Colonic mucosa (tissue), 4 donors: ENCODE measurements at regions not wholly inside any gene's neighbourhood (a gene's known extent, or its start where the extent isn't known, plus 50 kb on each side); places are given as distances from the start of the nearest gene placed in this dataset.
"Not testable (repeated sequence)": the region's sequence is repeated elsewhere in the genome, so short reads cannot be mapped to it uniquely, and the experiment has no call there.

ENCODE experiments used
- DNase-seq: peaks from one replicate; pipeline ENCODE4 v3.0.0-alpha.2; 2020
- H3K27ac ChIP-seq: fragments of 200-600 bp; one replicate; pipeline ENCODE4 v1.8.0; 2021
- H3K27me3 ChIP-seq: fragments of 200-600 bp; one replicate; pipeline ENCODE4 v1.8.0; 2021
- H3K36me3 ChIP-seq: fragments of 200-600 bp; one replicate; pipeline ENCODE4 v1.8.0; 2021
- H3K4me1 ChIP-seq: fragments of 200-600 bp; one replicate; pipeline ENCODE4 v1.8.0; 2021; ENCODE audit warnings: mild to moderate bottlenecking
- H3K4me3 ChIP-seq: fragments of 200-600 bp; one replicate; pipeline ENCODE4 v1.8.0; 2021
- H3K9ac ChIP-seq, 2 donors: one replicate each; pipeline ENCODE4 v1.7.0; 2013; ENCODE audit warnings: control low read depth in 2 of 2, low read depth in 2 of 2, low read length in 2 of 2
- H3K9me3 ChIP-seq: fragments of 200-600 bp; one replicate; pipeline ENCODE4 v1.8.0; 2021
- CTCF ChIP-seq: fragments of 200-600 bp; IDR thresholded peaks from one replicate; pipeline ENCODE4 v1.8.0; 2022; ENCODE audit warnings: antibody characterized with exemption, mild to moderate bottlenecking
- intact Hi-C: fragments of 100-400 bp; cut with DNase I; formaldehyde crosslinking; loops from one replicate; pipeline ENCODE4 v1.14.1; 2022
- donor health status: healthy.
- donor health status: DM: no; HTN: no; CAD: no.
- donor health status: DM: no; HTN: no; CAD: no.

- H3K4me1 ChIP-seq = peaks cover 12% of the 10 kb centered on the region
- H3K27ac ChIP-seq = no peak overlapping the region
- H3K36me3 ChIP-seq = no peaks in the 10 kb centered on the region
- no peak overlapping the region for H3K4me3 ChIP-seq
- no peaks in the 10 kb centered on the region for H3K9me3 ChIP-seq
- H3K27me3 ChIP-seq = no peaks in the 10 kb centered on the region
- no peak for DNase-seq
- no peak for TF ChIP-seq CTCF
- intact Hi-C loops = no loop called here
- H3K9ac ChIP-seq = no peak overlapping the region
Measured at GRCh38 chr3:194884649-194885315, 199.1 kb downstream of the FAM43A start.

- intact Hi-C loops = no loop called here
- no peak overlapping the region for H3K9ac ChIP-seq
- no peaks in the 10 kb centered on the region for H3K9me3 ChIP-seq
- H3K4me1 ChIP-seq = peaks cover 8% of the 10 kb centered on the region
- H3K36me3 ChIP-seq = no peaks in the 10 kb centered on the region
- TF ChIP-seq CTCF = no peak
- H3K27ac ChIP-seq = no peak overlapping the region
- no peaks in the 10 kb centered on the region for H3K27me3 ChIP-seq
- DNase-seq = no peak
- no peak overlapping the region for H3K4me3 ChIP-seq
Measured at GRCh38 chr3:194885766-194886165, 200.1 kb downstream of the FAM43A start.

GRCh38 chr3:194886836-194887235, 201.2 kb downstream of the FAM43A start:
- no peaks in the 10 kb centered on the region for H3K9me3 ChIP-seq
- no peak overlapping the region for H3K4me3 ChIP-seq
- H3K27me3 ChIP-seq = no peaks in the 10 kb centered on the region
- H3K9ac ChIP-seq = no peak overlapping the region
- no peak overlapping the region for H3K27ac ChIP-seq
- no peak for TF ChIP-seq CTCF
- intact Hi-C loops = no loop called here
- no peaks in the 10 kb centered on the region for H3K4me1 ChIP-seq
- H3K36me3 ChIP-seq = no peaks in the 10 kb centered on the region
- DNase-seq = no peak

- H3K4me1 ChIP-seq, H3K27ac ChIP-seq, intact Hi-C loops, H3K4me3 ChIP-seq, DNase-seq, H3K27me3 ChIP-seq, H3K9me3 ChIP-seq, H3K9ac ChIP-seq, H3K36me3 ChIP-seq: not testable (repeated sequence)
Measured at GRCh38 chr3:194888062-194888461, 202.4 kb downstream of the FAM43A start.

GRCh38 chr3:194888916-194889315, 203.2 kb downstream of the FAM43A start:
- Histone ChIP-seq H3K4me3 (no peak overlapping the region), H3K27ac (no peak overlapping the region), H3K36me3 (no peaks in the 10 kb centered on the region), H3K4me1 (no peaks in the 10 kb centered on the region), H3K9me3 (no peaks in the 10 kb centered on the region), H3K27me3 (no peaks in the 10 kb centered on the region), H3K9ac (no peak overlapping the region)
- TF ChIP-seq CTCF = no peak
- no peak for DNase-seq
- intact Hi-C loops = no loop called here

- Histone ChIP-seq H3K27me3 (no peaks in the 10 kb centered on the region), H3K9ac (no peak overlapping the region), H3K27ac (no peak overlapping the region), H3K36me3 (no peaks in the 10 kb centered on the region), H3K4me1 (no peaks in the 10 kb centered on the region), H3K4me3 (no peak overlapping the region), H3K9me3 (no peaks in the 10 kb centered on the region)
- no peak for DNase-seq
- no peak for TF ChIP-seq CTCF
- intact Hi-C loops = no loop called here
Measured at GRCh38 chr3:194890091-194890490, 204.4 kb downstream of the FAM43A start.
